LNCaP clone FGC (cell line): ENCODE measurements at regions not wholly inside any gene's neighbourhood (a gene's known extent, or its start where the extent isn't known, plus 50 kb on each side); places are given as distances from the start of the nearest gene placed in this dataset.
A peak's percentile ranks its signal among the peaks of the same experiment; 100 is the strongest.

Experiments
- DNase-seq: peaks from one replicate; pipeline ENCODE4 v3.0.0-alpha.2; 2011; ENCODE audit warnings: low read depth
- H3K4me3 ChIP-seq: 2 replicates; pipeline ENCODE4 v1.5.1; 2011; ENCODE audit warnings: mild to moderate bottlenecking, low read depth, low read length, control low read depth
- CTCF ChIP-seq: IDR thresholded peaks from 2 replicates; pipeline ENCODE4 v1.5.1; 2012; ENCODE audit warnings: mild to moderate bottlenecking; ENCODE audit not compliant: control insufficient read depth, insufficient read depth; ENCODE audit errors: extremely low read depth

GRCh38 chr12:46674129-46674528 lies 151.7 kb downstream of the SLC38A4 start:
- no peak for TF ChIP-seq CTCF
- H3K4me3 ChIP-seq = no peak overlapping the region
- DNase-seq = no peak

- H3K4me3 ChIP-seq = no peak overlapping the region
- TF ChIP-seq CTCF = no peak
- DNase-seq = no peak
Observed at GRCh38 chr12:46671102-46671501, 154.7 kb downstream of the SLC38A4 start.

GRCh38 chr12:46670636-46671035 lies 155.2 kb downstream of the SLC38A4 start:
- TF ChIP-seq CTCF = no peak
- no peak overlapping the region for H3K4me3 ChIP-seq

GRCh38 chr12:46669720-46670119 lies 156.1 kb downstream of the SLC38A4 start:
- no peak for TF ChIP-seq CTCF
- no peak for DNase-seq
- H3K4me3 ChIP-seq = no peak overlapping the region

More at GRCh38 chr12:46670636-46671035, 155.2 kb downstream of the SLC38A4 start:
- no peak for DNase-seq

GRCh38 chr12:46667551-46667950 lies 158.2 kb downstream of the SLC38A4 start:
- no peak for DNase-seq
- no peak overlapping the region for H3K4me3 ChIP-seq
- TF ChIP-seq CTCF = no peak

GRCh38 chr12:46664761-46665287 lies 161.0 kb downstream of the SLC38A4 start:
- peak; percentile 28 for DNase-seq
- no peak overlapping the region for H3K4me3 ChIP-seq
- TF ChIP-seq CTCF = no peak

GRCh38 chr12:46663318-46663717 lies 162.5 kb downstream of the SLC38A4 start:
- no peak for TF ChIP-seq CTCF
- no peak overlapping the region for H3K4me3 ChIP-seq
- DNase-seq = no peak
